ENCODE measurements at regions not wholly inside any gene's neighbourhood (a gene's known extent, or its start where the extent isn't known, plus 50 kb on each side); places are given as distances from the start of the nearest gene placed in this dataset.

- no peaks in the 10 kb centered on the region for H3K9me3 Mint-ChIP-seq (ENCODE audit: unreplicated experiment)
- TF ChIP-seq, protein P1, sequence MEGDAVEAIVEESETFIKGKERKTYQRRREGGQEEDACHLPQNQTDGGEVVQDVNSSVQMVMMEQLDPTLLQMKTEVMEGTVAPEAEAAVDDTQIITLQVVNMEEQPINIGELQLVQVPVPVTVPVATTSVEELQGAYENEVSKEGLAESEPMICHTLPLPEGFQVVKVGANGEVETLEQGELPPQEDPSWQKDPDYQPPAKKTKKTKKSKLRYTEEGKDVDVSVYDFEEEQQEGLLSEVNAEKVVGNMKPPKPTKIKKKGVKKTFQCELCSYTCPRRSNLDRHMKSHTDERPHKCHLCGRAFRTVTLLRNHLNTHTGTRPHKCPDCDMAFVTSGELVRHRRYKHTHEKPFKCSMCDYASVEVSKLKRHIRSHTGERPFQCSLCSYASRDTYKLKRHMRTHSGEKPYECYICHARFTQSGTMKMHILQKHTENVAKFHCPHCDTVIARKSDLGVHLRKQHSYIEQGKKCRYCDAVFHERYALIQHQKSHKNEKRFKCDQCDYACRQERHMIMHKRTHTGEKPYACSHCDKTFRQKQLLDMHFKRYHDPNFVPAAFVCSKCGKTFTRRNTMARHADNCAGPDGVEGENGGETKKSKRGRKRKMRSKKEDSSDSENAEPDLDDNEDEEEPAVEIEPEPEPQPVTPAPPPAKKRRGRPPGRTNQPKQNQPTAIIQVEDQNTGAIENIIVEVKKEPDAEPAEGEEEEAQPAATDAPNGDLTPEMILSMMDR (IDR thresholded peaks at IDR 0.05), result no peak
- H3K4me3 Mint-ChIP-seq (ENCODE audit: unreplicated experiment), result no peak overlapping the region
- DNase-seq (ENCODE audit: extremely low spot score, unreplicated experiment), result no peak
- H3K27ac Mint-ChIP-seq (ENCODE audit: unreplicated experiment), result no peak overlapping the region
- H3K27me3 Mint-ChIP-seq (ENCODE audit: unreplicated experiment), result no peaks in the 10 kb centered on the region
- no peaks in the 10 kb centered on the region for H3K36me3 Mint-ChIP-seq (ENCODE audit: unreplicated experiment)
- no peaks in the 10 kb centered on the region for H3K4me1 Mint-ChIP-seq (ENCODE audit: unreplicated experiment)
These were observed 446.2 kb downstream of the KCTD8 start for GRCh38 chr4:44002368-44002767.

- TF ChIP-seq, protein P1 (IDR thresholded peaks at IDR 0.05), result no peak
- Mint-ChIP-seq H3K36me3 (ENCODE audit: unreplicated experiment) (no peaks in the 10 kb centered on the region), H3K4me3 (ENCODE audit: unreplicated experiment) (no peak overlapping the region), H3K9me3 (ENCODE audit: unreplicated experiment) (peaks cover 4% of the 10 kb centered on the region), H3K27me3 (ENCODE audit: unreplicated experiment) (no peaks in the 10 kb centered on the region), H3K4me1 (ENCODE audit: unreplicated experiment) (no peaks in the 10 kb centered on the region), H3K27ac (ENCODE audit: unreplicated experiment) (no peak overlapping the region)
- no peak for DNase-seq (ENCODE audit: extremely low spot score, unreplicated experiment)
These were observed 431.8 kb downstream of the KCTD8 start for GRCh38 chr4:44016570-44017421.

DNA sequence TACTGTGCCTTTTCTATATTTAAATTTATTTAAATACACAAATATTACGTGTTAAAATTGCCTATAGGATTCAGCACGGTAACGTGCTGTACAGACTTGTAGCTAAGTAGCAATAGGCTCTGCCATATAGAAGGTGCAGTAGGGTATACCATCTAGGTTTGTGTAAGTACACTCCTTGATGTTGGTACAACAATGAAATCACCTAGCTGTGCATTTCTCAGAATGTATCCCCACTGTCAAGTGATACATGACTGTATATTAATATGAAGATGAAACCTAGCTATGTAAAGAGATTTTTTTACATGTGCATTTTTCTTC is 431.2 kb downstream of the KCTD8 start:
- DNase-seq (ENCODE audit: extremely low spot score, unreplicated experiment), result no peak
- Mint-ChIP-seq H3K36me3 (ENCODE audit: unreplicated experiment) (no peaks in the 10 kb centered on the region), H3K4me1 (ENCODE audit: unreplicated experiment) (no peaks in the 10 kb centered on the region), H3K9me3 (ENCODE audit: unreplicated experiment) (peaks cover 4% of the 10 kb centered on the region), H3K27ac (ENCODE audit: unreplicated experiment) (no peak overlapping the region), H3K4me3 (ENCODE audit: unreplicated experiment) (no peak overlapping the region), H3K27me3 (ENCODE audit: unreplicated experiment) (no peaks in the 10 kb centered on the region)
- TF ChIP-seq, protein P1 (IDR thresholded peaks at IDR 0.05), result no peak

DNA sequence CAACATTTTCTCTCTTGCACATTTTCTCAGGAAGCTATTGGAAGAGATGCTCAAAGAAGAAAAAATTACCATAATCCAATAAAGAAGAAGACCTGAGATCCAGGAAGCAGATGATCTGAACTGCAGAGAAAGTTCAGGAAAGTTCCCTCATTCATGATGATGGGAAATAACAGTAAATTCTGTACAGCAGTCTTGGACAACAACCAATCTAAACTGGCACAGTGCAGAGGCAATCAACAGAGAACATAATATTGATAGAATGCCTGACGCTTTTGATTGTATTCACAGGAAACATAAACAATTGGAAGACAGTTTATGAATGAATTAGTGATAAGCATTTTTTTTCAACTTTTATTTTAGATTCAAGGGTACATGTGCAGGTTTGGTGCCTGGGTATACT is 428.9 kb downstream of the KCTD8 start:
- Mint-ChIP-seq H3K27ac (ENCODE audit: unreplicated experiment) (no peak overlapping the region), H3K4me1 (ENCODE audit: unreplicated experiment) (no peaks in the 10 kb centered on the region), H3K9me3 (ENCODE audit: unreplicated experiment) (peaks cover 4% of the 10 kb centered on the region), H3K36me3 (ENCODE audit: unreplicated experiment) (no peaks in the 10 kb centered on the region), H3K4me3 (ENCODE audit: unreplicated experiment) (no peak overlapping the region), H3K27me3 (ENCODE audit: unreplicated experiment) (no peaks in the 10 kb centered on the region)
- TF ChIP-seq, protein P1 (IDR thresholded peaks at IDR 0.05), result no peak
- DNase-seq (ENCODE audit: extremely low spot score, unreplicated experiment), result no peak

DNA sequence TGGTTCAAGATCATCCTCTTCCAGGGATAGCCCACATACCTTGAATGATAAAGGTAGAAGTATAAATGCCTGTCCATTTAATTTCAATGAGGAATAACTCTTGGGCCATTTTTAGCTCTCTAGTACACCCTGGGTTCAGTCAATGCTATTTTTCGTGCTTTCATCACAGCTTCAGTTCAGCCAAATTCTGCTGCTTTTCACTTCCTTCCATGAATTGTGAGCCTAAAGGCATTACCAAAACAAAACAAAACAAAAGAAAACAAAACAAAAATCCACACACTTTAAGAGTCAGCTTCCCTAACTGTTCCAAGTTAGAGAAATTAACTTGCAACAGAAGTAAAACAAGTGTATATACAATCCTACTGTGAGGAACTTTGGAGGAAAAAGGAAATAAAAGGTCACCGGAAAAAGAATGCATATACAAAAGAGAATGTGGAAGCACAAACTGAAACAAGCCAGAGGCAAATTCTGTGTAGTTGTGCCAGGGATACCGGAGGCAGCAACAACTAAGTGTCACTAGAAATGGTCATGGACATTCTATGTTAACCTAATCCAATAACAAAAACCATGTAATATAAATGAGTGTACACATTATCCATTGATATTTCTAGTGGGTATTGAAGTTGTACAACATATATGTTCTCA is 423.1 kb downstream of the KCTD8 start:
- H3K4me3 Mint-ChIP-seq (ENCODE audit: unreplicated experiment), result no peak overlapping the region
- H3K36me3 Mint-ChIP-seq (ENCODE audit: unreplicated experiment), result no peaks in the 10 kb centered on the region
- peaks cover 2% of the 10 kb centered on the region for H3K27me3 Mint-ChIP-seq (ENCODE audit: unreplicated experiment)
- H3K9me3 Mint-ChIP-seq (ENCODE audit: unreplicated experiment), result no peaks in the 10 kb centered on the region
- TF ChIP-seq, protein P1 (IDR thresholded peaks at IDR 0.05), result no peak
- no peaks in the 10 kb centered on the region for H3K4me1 Mint-ChIP-seq (ENCODE audit: unreplicated experiment)
- no peak overlapping the region for H3K27ac Mint-ChIP-seq (ENCODE audit: unreplicated experiment)
- no peak for DNase-seq (ENCODE audit: extremely low spot score, unreplicated experiment)
